GM12865 (cell line): ENCODE measurements at regions not wholly inside any gene's neighbourhood (a gene's known extent, or its start where the extent isn't known, plus 50 kb on each side); places are given as distances from the start of the nearest gene placed in this dataset.

Experiments used
- DNase-seq: peaks from one replicate; pipeline ENCODE4 v3.0.0; 2010; ENCODE audit warnings: low read depth
- H3K4me3 ChIP-seq: 2 replicates; pipeline ENCODE4 v1.5.1; 2011; ENCODE audit warnings: mild to moderate bottlenecking, low read depth, low read length, control low read depth
- CTCF ChIP-seq: IDR thresholded peaks from 2 replicates; pipeline ENCODE4 v1.5.1; 2011; ENCODE audit warnings: low read length, control low read depth, low read depth, inconsistent platforms; ENCODE audit not compliant: insufficient read depth; ENCODE audit errors: missing control alignments

- TF ChIP-seq CTCF = no peak
- no peak for DNase-seq
- no peak overlapping the region for H3K4me3 ChIP-seq
Observed at GRCh38 chr1:228899421-228899956, 164.2 kb downstream of the RHOU start.

GRCh38 chr1:228900099-228900885, 165.0 kb downstream of the RHOU start:
- H3K4me3 ChIP-seq = no peak overlapping the region
- DNase-seq = no peak
- TF ChIP-seq CTCF = no peak

- H3K4me3 ChIP-seq = no peak overlapping the region
- no peak for TF ChIP-seq CTCF
- no peak for DNase-seq
Observed at GRCh38 chr1:228900886-228901392, 165.7 kb downstream of the RHOU start.

GRCh38 chr1:228901936-228902681, 166.8 kb downstream of the RHOU start:
- no peak for TF ChIP-seq CTCF
- DNase-seq = no peak

DNA sequence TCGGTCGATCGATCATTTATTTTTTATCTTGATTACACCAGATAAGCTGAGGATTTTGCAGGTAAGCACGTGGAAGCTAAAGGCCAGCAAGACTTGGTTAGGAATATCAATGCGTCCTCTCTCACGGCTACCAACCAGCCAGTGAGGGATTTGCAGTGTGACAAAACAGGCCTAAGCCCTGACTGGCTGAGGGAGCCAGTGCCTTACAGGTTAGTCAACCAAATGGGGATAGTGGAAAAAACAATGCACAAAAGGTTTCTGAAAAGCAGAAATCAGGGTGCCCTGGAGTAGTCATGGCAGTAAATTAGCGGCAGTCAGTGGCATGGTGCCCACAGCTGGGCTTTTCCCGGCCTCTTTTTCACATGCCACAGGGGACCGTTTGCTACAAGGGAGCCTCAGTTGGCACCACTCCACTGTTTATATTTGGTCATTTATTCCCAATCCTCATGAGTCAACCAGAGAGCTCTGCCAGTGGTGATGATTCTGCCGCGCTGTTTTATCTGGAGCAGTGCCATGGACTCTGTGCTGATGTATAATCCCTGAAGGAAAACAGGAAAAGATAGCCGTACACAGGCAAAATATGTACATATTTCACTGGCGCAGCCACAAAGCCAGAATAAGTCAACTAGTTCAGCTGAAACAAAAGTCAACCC, 167.6 kb downstream of the RHOU start:
- no peak for TF ChIP-seq CTCF
- DNase-seq = no peak
- no peak overlapping the region for H3K4me3 ChIP-seq

More at GRCh38 chr1:228901936-228902681, 166.8 kb downstream of the RHOU start:
- no peak overlapping the region for H3K4me3 ChIP-seq

DNA sequence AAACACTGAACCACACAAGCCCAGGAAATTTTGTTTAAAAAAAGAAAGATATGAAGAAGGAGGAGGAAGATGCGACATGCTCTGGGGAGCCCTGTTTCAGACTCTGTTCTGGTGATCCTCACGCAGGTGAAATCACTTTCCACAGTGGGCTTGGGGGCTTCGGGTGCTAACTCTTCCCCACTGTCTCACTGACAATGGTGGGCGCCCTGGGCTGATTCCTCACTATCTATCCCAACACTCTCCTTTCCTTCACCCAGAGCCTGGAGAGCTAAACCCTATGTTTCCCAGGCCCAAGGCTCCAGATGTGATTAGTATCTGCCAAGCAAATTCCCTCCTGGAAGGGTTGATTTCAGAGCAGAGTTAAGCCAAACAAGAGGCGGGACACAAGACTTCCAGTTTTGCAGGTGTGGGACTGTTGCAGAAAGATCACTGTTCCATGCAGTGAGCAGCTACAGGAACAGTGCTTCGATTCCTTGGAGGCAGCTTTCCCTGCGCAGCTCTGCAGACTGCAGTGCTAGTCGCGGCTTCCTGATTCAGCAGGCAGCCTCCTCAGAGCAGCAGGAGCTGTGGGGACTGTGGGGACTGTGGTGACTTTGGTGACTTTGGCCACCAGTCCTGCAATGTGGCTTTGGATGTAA, 168.3 kb downstream of the RHOU start:
- no peak for DNase-seq
- H3K4me3 ChIP-seq = no peak overlapping the region
- no peak for TF ChIP-seq CTCF
